Lung (tissue), 11 donors: ENCODE measurements at regions not wholly inside any gene's neighbourhood (a gene's known extent, or its start where the extent isn't known, plus 50 kb on each side); places are given as distances from the start of the nearest gene placed in this dataset.

Experiments
- ATAC-seq: fragments of 200-7000 bp; cut with Tn5 transposase; one replicate; pipeline ENCODE4 v1.9.1; 2020; ENCODE audit warnings: moderate number of reproducible peaks; ENCODE audit not compliant: insufficient read depth, low FRiP score
- DNase-seq, 3 donors: peaks; one replicate each; pipeline ENCODE4 v3.0.0-alpha.2; 2013 to 2017
- H3K27ac ChIP-seq, 2 donors: one replicate each; pipeline ENCODE4 v1.5.1; 2013; ENCODE audit warnings: mild to moderate bottlenecking in 2 of 2, moderate library complexity in 2 of 2, control low read depth in 1 of 2, inconsistent platforms in 1 of 2, low read depth in 1 of 2, low read length in 1 of 2
- H3K27me3 ChIP-seq, 3 donors: one replicate each; pipeline ENCODE4 v1.5.1; 2013; ENCODE audit warnings: low read length in 2 of 3; ENCODE audit not compliant: control insufficient read depth in 3 of 3, insufficient read depth in 3 of 3
- H3K36me3 ChIP-seq, 4 donors: one replicate each; pipeline ENCODE4 v1.5.1; 2013; ENCODE audit warnings: low read length in 4 of 4, mild to moderate bottlenecking in 1 of 4, moderate library complexity in 1 of 4; ENCODE audit not compliant: control insufficient read depth in 4 of 4, insufficient read depth in 4 of 4
- H3K4me1 ChIP-seq, 5 donors: one replicate each; pipeline ENCODE4 v1.5.1; 2013; ENCODE audit warnings: low read length in 5 of 5, mild to moderate bottlenecking in 2 of 5, moderate library complexity in 1 of 5; ENCODE audit not compliant: control insufficient read depth in 5 of 5, insufficient read depth in 5 of 5
- H3K4me3 ChIP-seq: one replicate; pipeline ENCODE4 v1.5.1; 2013; ENCODE audit warnings: mild to moderate bottlenecking, control low read depth, moderate library complexity
- H3K9ac ChIP-seq, 2 donors: one replicate each; pipeline ENCODE4 v1.5.1; 2013; ENCODE audit warnings: low read length in 2 of 2, control low read depth in 1 of 2; ENCODE audit not compliant: insufficient read depth in 1 of 2
- H3K9me3 ChIP-seq, 4 donors: one replicate each; pipeline ENCODE4 v1.5.1; 2013; ENCODE audit warnings: low read length in 3 of 4, mild to moderate bottlenecking in 1 of 4, moderate library complexity in 1 of 4; ENCODE audit not compliant: control insufficient read depth in 4 of 4, insufficient read depth in 3 of 4
- WGBS, 2 donors: extraction: QIAGEN DNeasy Blood & Tissue Kit; methylation state at CpG; one replicate each; pipeline ENCODE4 v1.1.7; 2013; 5-methylcytosine and 5-hydroxymethylcytosine counted together
- TF ChIP-seq, protein P1 (sequence below): IDR thresholded peaks from 2 replicates; pipeline ENCODE4 v1.5.1; 2012; ENCODE audit warnings: mild to moderate bottlenecking; ENCODE audit errors: control extremely low read depth, extremely low read depth
- donor health status: control.
- donor health status: control.
- donor health status: Bipolar disorder and iron deficiency.
- donor health status: healthy.
- donor health status: DM: yes; HTN: yes; CAD: no.

DNA sequence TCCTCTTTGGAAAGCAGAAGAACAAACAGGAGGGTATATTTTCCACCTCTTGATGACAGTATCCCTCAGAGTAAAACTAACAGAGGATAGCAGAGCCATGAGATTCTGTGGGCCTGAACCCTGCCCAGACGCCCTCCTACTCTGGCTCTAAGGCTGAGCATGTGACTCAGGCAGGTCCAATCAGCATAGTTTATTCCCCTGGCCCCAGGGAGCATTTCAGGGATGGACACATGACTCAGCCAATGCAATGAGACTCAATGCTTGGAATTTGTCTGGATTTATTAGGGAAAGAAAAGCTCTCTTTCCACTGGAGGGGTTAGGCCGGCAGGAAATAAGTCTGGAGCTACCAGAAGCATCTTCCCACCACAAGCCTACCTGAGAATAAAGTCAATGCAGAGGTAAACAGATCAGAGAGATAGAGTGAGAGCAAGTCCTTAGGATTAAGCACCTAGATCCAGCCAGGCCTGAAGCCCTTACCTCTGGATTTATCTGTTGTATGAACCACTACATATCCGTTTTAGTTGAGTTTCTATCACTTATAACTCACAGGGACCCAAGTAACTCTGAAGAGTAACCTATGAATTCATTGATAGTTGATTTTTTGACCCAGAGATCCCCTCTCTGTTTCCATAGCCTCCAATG is 68.2 kb upstream of the EYA2 start:
- TF ChIP-seq, protein P1, sequence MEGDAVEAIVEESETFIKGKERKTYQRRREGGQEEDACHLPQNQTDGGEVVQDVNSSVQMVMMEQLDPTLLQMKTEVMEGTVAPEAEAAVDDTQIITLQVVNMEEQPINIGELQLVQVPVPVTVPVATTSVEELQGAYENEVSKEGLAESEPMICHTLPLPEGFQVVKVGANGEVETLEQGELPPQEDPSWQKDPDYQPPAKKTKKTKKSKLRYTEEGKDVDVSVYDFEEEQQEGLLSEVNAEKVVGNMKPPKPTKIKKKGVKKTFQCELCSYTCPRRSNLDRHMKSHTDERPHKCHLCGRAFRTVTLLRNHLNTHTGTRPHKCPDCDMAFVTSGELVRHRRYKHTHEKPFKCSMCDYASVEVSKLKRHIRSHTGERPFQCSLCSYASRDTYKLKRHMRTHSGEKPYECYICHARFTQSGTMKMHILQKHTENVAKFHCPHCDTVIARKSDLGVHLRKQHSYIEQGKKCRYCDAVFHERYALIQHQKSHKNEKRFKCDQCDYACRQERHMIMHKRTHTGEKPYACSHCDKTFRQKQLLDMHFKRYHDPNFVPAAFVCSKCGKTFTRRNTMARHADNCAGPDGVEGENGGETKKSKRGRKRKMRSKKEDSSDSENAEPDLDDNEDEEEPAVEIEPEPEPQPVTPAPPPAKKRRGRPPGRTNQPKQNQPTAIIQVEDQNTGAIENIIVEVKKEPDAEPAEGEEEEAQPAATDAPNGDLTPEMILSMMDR, result no peak
- H3K4me1 ChIP-seq, result no peaks in the 10 kb centered on the region
- H3K9ac ChIP-seq, result no peak overlapping the region
- peaks cover 0 to 4% (median under 1%) of the 10 kb centered on the region in 4 donors for H3K9me3 ChIP-seq
- H3K27ac ChIP-seq, result no peak overlapping the region
- no peak overlapping the region for H3K4me3 ChIP-seq
- WGBS, 2 donors, result 67 to 68% methylated on average over 3 of the region's 3 CpGs
- ATAC-seq, result no peak
- no peaks in the 10 kb centered on the region for H3K27me3 ChIP-seq
- no peaks in the 10 kb centered on the region for H3K36me3 ChIP-seq
- DNase-seq, result no peak

DNA sequence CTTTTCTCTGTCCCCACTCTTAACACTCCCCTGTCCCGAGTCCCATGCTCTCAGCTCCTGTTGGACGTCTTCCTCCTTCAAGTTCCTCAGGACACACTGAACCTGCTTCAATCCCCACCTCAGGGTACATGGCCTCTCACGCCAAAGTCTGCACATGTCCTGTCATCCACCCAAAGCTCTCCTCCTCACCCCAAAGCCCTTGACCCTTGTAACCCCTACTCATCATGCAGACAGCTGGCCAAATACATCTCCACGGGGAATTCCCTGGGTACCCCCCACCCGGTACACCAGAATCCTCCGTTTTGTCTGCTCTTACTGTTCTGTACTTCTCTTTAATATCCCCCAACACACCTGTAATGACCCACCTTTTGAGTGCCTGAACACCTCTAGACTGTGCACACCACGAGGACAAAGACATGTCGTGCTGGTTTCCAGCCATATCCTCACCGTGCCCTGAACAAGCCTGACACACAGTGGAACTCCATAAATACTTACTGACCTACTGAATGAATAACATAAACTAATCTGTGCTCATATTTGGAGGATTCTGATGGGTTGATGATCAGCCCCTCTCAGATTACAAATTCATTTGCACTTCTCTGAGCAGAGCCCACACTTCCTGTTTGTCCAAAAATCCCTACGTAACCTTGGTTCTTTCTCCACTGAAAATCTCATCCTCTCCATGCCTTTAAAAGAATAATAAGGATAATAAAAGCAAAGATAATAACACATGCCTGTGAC is 66.8 kb upstream of the EYA2 start:
- H3K9ac ChIP-seq, result no peak overlapping the region
- H3K9me3 ChIP-seq, result peaks cover 0 to 11% (median 3%) of the 10 kb centered on the region in 4 donors
- H3K36me3 ChIP-seq, result no peaks in the 10 kb centered on the region
- H3K27me3 ChIP-seq, result peaks cover 0 to 7% (median 0%) of the 10 kb centered on the region in 3 donors
- WGBS, 2 donors, result 72 to 83% methylated on average over 10 of the region's 10 CpGs
- no peak overlapping the region for H3K4me3 ChIP-seq
- TF ChIP-seq, protein P1, result no peak
- H3K4me1 ChIP-seq, result no peaks in the 10 kb centered on the region
- no peak overlapping the region for H3K27ac ChIP-seq
- ATAC-seq, result no peak
- DNase-seq, result no peak

DNA sequence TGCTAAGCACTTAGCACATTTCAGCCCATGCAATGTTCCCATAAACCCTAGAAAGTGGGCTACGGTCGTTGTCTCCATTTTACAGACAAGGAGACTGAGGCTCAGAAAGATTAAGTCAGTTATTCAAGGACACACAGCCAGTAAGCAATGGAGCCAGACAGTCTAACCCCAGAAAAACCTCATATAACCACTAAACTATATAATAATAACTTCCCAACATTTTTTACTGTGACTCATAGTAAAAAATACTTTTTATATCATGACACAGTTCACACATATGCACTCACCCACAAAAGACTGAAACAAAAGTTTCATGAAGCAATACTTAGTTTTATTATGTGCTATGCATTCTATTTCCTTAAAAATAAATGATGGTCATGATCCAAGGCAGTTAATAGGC is 66.2 kb upstream of the EYA2 start:
- peaks cover 0 to 7% (median 0%) of the 10 kb centered on the region in 3 donors for H3K27me3 ChIP-seq
- TF ChIP-seq, protein P1, result no peak
- 86 to 89% methylated on average over 2 of the region's 2 CpGs for WGBS, 2 donors

More for the DNA sequence above, 66.2 kb upstream of the EYA2 start:
- DNase-seq (no peak), ATAC-seq (no peak)
- Histone ChIP-seq H3K27ac (no peak overlapping the region), H3K9me3 (peaks cover 0 to 11% (median 3%) of the 10 kb centered on the region in 4 donors), H3K9ac (no peak overlapping the region), H3K4me1 (no peaks in the 10 kb centered on the region), H3K36me3 (no peaks in the 10 kb centered on the region), H3K4me3 (no peak overlapping the region)
